T-cell (primary cell): ENCODE measurements at regions not wholly inside any gene's neighbourhood (a gene's known extent, or its start where the extent isn't known, plus 50 kb on each side); places are given as distances from the start of the nearest gene placed in this dataset.

ENCODE experiments used
- ATAC-seq, 4 experiments: fragments of 200-7000 bp in 3 of 4; fragments of 150-1000 bp in 1 of 4; cut with Tn5 transposase; replicated peaks in 1 of 4; 1 replicate in 3 of 4; 2 replicates in 1 of 4; pipeline ENCODE4 v1.10.0; 2021; ENCODE audit warnings: moderate library complexity in 3 of 4, mild to moderate bottlenecking in 2 of 4, moderate number of reproducible peaks in 1 of 4
- CTCF ChIA-PET, 2 donors: fragments of 300-600 bp; sonication (Branson Sonifier 250); formaldehyde crosslinking; loops; one replicate each; lab custom pipeline; 2022; ENCODE audit warnings: antibody characterized with exemption in 2 of 2; lab: Charles Lee
- POLR2A ChIA-PET, 2 donors: fragments of 300-600 bp; sonication (Branson Sonifier 250); formaldehyde crosslinking; loops; one replicate each; lab custom pipeline; 2022; ENCODE audit warnings: antibody characterized with exemption in 2 of 2; lab: Charles Lee
- DNase-seq, 35 experiments: peaks; one replicate each; pipeline versions ENCODE4 v3.0.0 to v3.0.0-alpha.2; 2013 to 2023
- H3K27ac ChIP-seq: one replicate; pipeline ENCODE4 v1.5.1; 2013; ENCODE audit warnings: low read length
- H3K27me3 ChIP-seq, 2 experiments: replicated peaks in 1 of 2; 1 replicate in 1 of 2; 2 replicates in 1 of 2; pipeline versions ENCODE4 v1.6.1 to v1.7.0; 2013; ENCODE audit warnings: low read length in 1 of 2, mixed read lengths in 1 of 2; ENCODE audit not compliant: control insufficient read depth in 2 of 2, insufficient read depth in 2 of 2; ENCODE audit errors: extremely low read depth in 1 of 2
- H3K36me3 ChIP-seq, 2 donors: 1 replicate in 1 of 2; 2 replicates in 1 of 2; pipeline versions ENCODE4 v1.6.1 to v1.7.0; 2013; ENCODE audit warnings: low read length in 1 of 2; ENCODE audit not compliant: control insufficient read depth in 2 of 2, insufficient read depth in 1 of 2; ENCODE audit errors: extremely low read depth in 1 of 2
- H3K4me1 ChIP-seq, 2 experiments: 1 replicate in 1 of 2; 2 replicates in 1 of 2; pipeline versions ENCODE4 v1.6.1 to v1.7.0; 2013; ENCODE audit warnings: low read length in 2 of 2, mixed read lengths in 1 of 2; ENCODE audit not compliant: insufficient read depth in 2 of 2, control insufficient read depth in 1 of 2; ENCODE audit errors: extremely low read depth in 1 of 2
- H3K4me3 ChIP-seq, 2 donors: 1 replicate in 1 of 2; 2 replicates in 1 of 2; pipeline versions ENCODE4 v1.5.1 to v1.7.0; 2013; ENCODE audit warnings: mild to moderate bottlenecking in 2 of 2, low read length in 1 of 2, moderate library complexity in 1 of 2; ENCODE audit not compliant: control insufficient read depth in 1 of 2; ENCODE audit errors: extremely low read depth in 1 of 2
- H3K9me3 ChIP-seq: 2 replicates; pipeline ENCODE4 v1.7.0; 2013
- H3K27ac Mint-ChIP-seq, 2 donors: one replicate each; pipeline ENCODE4 v1.8.0; 2020 to 2021; ENCODE audit warnings: mild to moderate bottlenecking in 2 of 2, mixed read lengths in 2 of 2
- H3K27me3 Mint-ChIP-seq, 2 donors: one replicate each; pipeline ENCODE4 v1.8.0; 2021 to 2022; ENCODE audit warnings: mixed read lengths in 2 of 2
- H3K36me3 Mint-ChIP-seq: one replicate; pipeline ENCODE4 v1.8.0; 2021; ENCODE audit warnings: mixed read lengths
- H3K4me1 Mint-ChIP-seq, 3 donors: one replicate each; pipeline ENCODE4 v1.8.0; 2020 to 2022; ENCODE audit warnings: mixed read lengths in 3 of 3, mild to moderate bottlenecking in 1 of 3
- H3K4me3 Mint-ChIP-seq, 3 donors: one replicate each; pipeline ENCODE4 v1.8.0; 2020 to 2022; ENCODE audit warnings: mild to moderate bottlenecking in 3 of 3, mixed read lengths in 3 of 3, moderate library complexity in 3 of 3
- H3K9me3 Mint-ChIP-seq, 3 donors: one replicate each; pipeline ENCODE4 v1.8.0; 2020 to 2022; ENCODE audit warnings: mixed read lengths in 3 of 3
- WGBS: methylation state at CpG from one replicate; pipeline ENCODE4 v1.1.5; 2013; ENCODE audit warnings: missing lambda C conversion rate; ENCODE audit not compliant: insufficient coverage; 5-methylcytosine and 5-hydroxymethylcytosine counted together

- DNase-seq (no peak), ATAC-seq (no peak)
- Mint-ChIP-seq H3K4me3 (no peak overlapping the region), H3K27me3 (peaks cover 2 to 3% of the 10 kb centered on the region in 2 donors), H3K9me3 (no peaks in the 10 kb centered on the region), H3K36me3 (no peaks in the 10 kb centered on the region), H3K27ac (no peak overlapping the region), H3K4me1 (no peaks in the 10 kb centered on the region)
- H3K27ac ChIP-seq, result no peak overlapping the region
- ChIA-PET POLR2A (no interaction called here), CTCF (interaction anchor here in 1 of 2 donors (0.6 kb wide), 1 partner anchor 26 kb away, joined by 5 read pairs; no protein-coding TSS in a partner anchor)
- H3K4me1 ChIP-seq, result no peaks in the 10 kb centered on the region
- H3K9me3 ChIP-seq, result no peaks in the 10 kb centered on the region
- H3K27me3 ChIP-seq, result peaks cover 0 to 3% of the 10 kb centered on the region in 2 experiments
- no peak overlapping the region for H3K4me3 ChIP-seq
- no peaks in the 10 kb centered on the region for H3K36me3 ChIP-seq
- 71% methylated on average over 8 of the region's 10 CpGs for WGBS
These were observed 64.0 kb upstream of the WAC start for GRCh38 chr10:28468707-28469483.

- Mint-ChIP-seq H3K27ac (no peak overlapping the region), H3K27me3 (peaks cover 6% of the 10 kb centered on the region in 2 donors), H3K36me3 (no peaks in the 10 kb centered on the region), H3K9me3 (peaks cover 0 to 4% (median 0%) of the 10 kb centered on the region in 3 donors), H3K4me3 (no peak overlapping the region), H3K4me1 (no peaks in the 10 kb centered on the region)
- Histone ChIP-seq H3K36me3 (no peaks in the 10 kb centered on the region), H3K4me3 (no peak overlapping the region), H3K27ac (no peak overlapping the region), H3K9me3 (no peaks in the 10 kb centered on the region), H3K27me3 (no peaks in the 10 kb centered on the region), H3K4me1 (no peaks in the 10 kb centered on the region)
- DNase-seq (no peak), ATAC-seq (no peak)
- POLR2A ChIA-PET, result no interaction called here
- CTCF ChIA-PET, result no interaction called here
- 85% methylated on average over 2 of the region's 12 CpGs for WGBS
These were observed 61.9 kb upstream of the WAC start for GRCh38 chr10:28470873-28471651.

GRCh38 chr10:28471652-28472050 lies 61.3 kb upstream of the WAC start:
- POLR2A ChIA-PET, result no interaction called here
- no peak overlapping the region for H3K4me3 Mint-ChIP-seq
- Histone ChIP-seq H3K4me3 (no peak overlapping the region), H3K4me1 (no peaks in the 10 kb centered on the region), H3K27me3 (no peaks in the 10 kb centered on the region), H3K9me3 (no peaks in the 10 kb centered on the region), H3K36me3 (no peaks in the 10 kb centered on the region), H3K27ac (no peak overlapping the region)
- ATAC-seq, result no peak
- H3K4me1 Mint-ChIP-seq, result no peaks in the 10 kb centered on the region
- DNase-seq, result no peak
- H3K36me3 Mint-ChIP-seq, result no peaks in the 10 kb centered on the region
- 100% methylated on average over 2 of the region's 6 CpGs for WGBS
- H3K27me3 Mint-ChIP-seq, result peaks cover 6% of the 10 kb centered on the region in 2 donors
- no peak overlapping the region for H3K27ac Mint-ChIP-seq
- H3K9me3 Mint-ChIP-seq, result peaks cover 0 to 4% (median 0%) of the 10 kb centered on the region in 3 donors
- CTCF ChIA-PET, result interaction anchor here in 1 of 2 donors (0.7 kb wide), 1 partner anchor 41 kb away, joined by 3 read pairs; no protein-coding TSS in a partner anchor

- H3K4me3 ChIP-seq, result no peak overlapping the region
- no peaks in the 10 kb centered on the region for H3K36me3 Mint-ChIP-seq
- DNase-seq (no peak), ATAC-seq (no peak)
- H3K36me3 ChIP-seq, result no peaks in the 10 kb centered on the region
- H3K4me3 Mint-ChIP-seq, result no peak overlapping the region
- no CpG with 5 or more reads among the region's 1 CpG for WGBS
- no peaks in the 10 kb centered on the region for H3K9me3 ChIP-seq
- no peak overlapping the region for H3K27ac ChIP-seq
- H3K27me3 ChIP-seq, result peaks cover 0 to 7% of the 10 kb centered on the region in 2 experiments
- H3K4me1 Mint-ChIP-seq, result no peaks in the 10 kb centered on the region
- peaks cover 0 to 4% (median 0%) of the 10 kb centered on the region in 3 donors for H3K9me3 Mint-ChIP-seq
- CTCF ChIA-PET, result interaction anchor here in 1 of 2 donors (0.7 kb wide), 1 partner anchor 237 kb away, joined by 3 read pairs; no protein-coding TSS in a partner anchor
- no peaks in the 10 kb centered on the region for H3K4me1 ChIP-seq
- peaks cover 9 to 17% of the 10 kb centered on the region in 2 donors for H3K27me3 Mint-ChIP-seq
- POLR2A ChIA-PET, result no interaction called here
- no peak overlapping the region for H3K27ac Mint-ChIP-seq
These were observed 54.3 kb upstream of the WAC start for GRCh38 chr10:28478646-28479045.

- Mint-ChIP-seq H3K4me3 (no peak overlapping the region), H3K27ac (no peak overlapping the region), H3K9me3 (no peaks in the 10 kb centered on the region), H3K27me3 (peaks cover 4 to 12% of the 10 kb centered on the region in 2 donors), H3K4me1 (no peaks in the 10 kb centered on the region), H3K36me3 (no peaks in the 10 kb centered on the region)
- ATAC-seq, result no peak
- Histone ChIP-seq H3K9me3 (no peaks in the 10 kb centered on the region), H3K4me1 (no peaks in the 10 kb centered on the region), H3K27me3 (peaks cover 0 to 7% of the 10 kb centered on the region in 2 experiments), H3K36me3 (no peaks in the 10 kb centered on the region), H3K4me3 (no peak overlapping the region), H3K27ac (no peak overlapping the region)
- 100% methylated on average over 1 of the region's 5 CpGs for WGBS
- ChIA-PET CTCF (no interaction called here), POLR2A (no interaction called here)
- no peak for DNase-seq
These were observed 53.5 kb upstream of the WAC start for GRCh38 chr10:28479425-28479865.

- ChIA-PET POLR2A (no interaction called here), CTCF (no interaction called here)
- no peak for ATAC-seq
- Histone ChIP-seq H3K27ac (no peak overlapping the region), H3K27me3 (peaks cover 0 to 7% of the 10 kb centered on the region in 2 experiments), H3K4me1 (no peaks in the 10 kb centered on the region), H3K36me3 (no peaks in the 10 kb centered on the region), H3K4me3 (no peak overlapping the region), H3K9me3 (no peaks in the 10 kb centered on the region)
- Mint-ChIP-seq H3K4me3 (no peak overlapping the region), H3K27me3 (peaks cover 3 to 12% of the 10 kb centered on the region in 2 donors), H3K9me3 (no peaks in the 10 kb centered on the region), H3K27ac (no peak overlapping the region), H3K36me3 (no peaks in the 10 kb centered on the region), H3K4me1 (no peaks in the 10 kb centered on the region)
- WGBS, result 86% methylated on average over 4 of the region's 4 CpGs
- DNase-seq, result no peak
These were observed 52.8 kb upstream of the WAC start for GRCh38 chr10:28479927-28480627.
